Right atrium auricular region (tissue), 2 donors: ENCODE measurements at regions not wholly inside any gene's neighbourhood (a gene's known extent, or its start where the extent isn't known, plus 50 kb on each side); places are given as distances from the start of the nearest gene placed in this dataset.

Experiments used
- DNase-seq: peaks from one replicate; pipeline ENCODE4 v3.0.0-alpha.2; 2019; ENCODE audit warnings: low spot score
- H3K27ac ChIP-seq, 2 donors: fragments of 200-600 bp; sonication (generic); 1 replicate in 1 of 2; 2 replicates in 1 of 2; pipeline ENCODE4 v1.5.1; 2016 to 2019
- H3K27me3 ChIP-seq, 2 donors: fragments of 200-600 bp; sonication (generic); one replicate each; pipeline versions ENCODE4 v1.5.1 to v1.6.0; 2017 to 2019
- H3K36me3 ChIP-seq: fragments of 200-600 bp; sonication (generic); one replicate; pipeline ENCODE4 v1.5.1; 2016
- H3K4me1 ChIP-seq, 2 donors: fragments of 200-600 bp; sonication (generic); one replicate each; pipeline versions ENCODE4 v1.5.1 to v1.6.0; 2017 to 2019
- H3K4me3 ChIP-seq, 2 donors: fragments of 200-600 bp; sonication (generic); 1 replicate in 1 of 2; 2 replicates in 1 of 2; pipeline ENCODE4 v1.5.1; 2017 to 2019; ENCODE audit warnings: mild to moderate bottlenecking in 1 of 2, moderate library complexity in 1 of 2
- H3K9me3 ChIP-seq, 2 donors: fragments of 200-600 bp; sonication (generic); one replicate each; pipeline ENCODE4 v1.5.1; 2019
- TF ChIP-seq, protein P1 (sequence below), 2 donors: fragments of 200-600 bp; sonication (generic); IDR thresholded peaks; one replicate each; pipeline ENCODE4 v1.5.1; 2019; ENCODE audit warnings: antibody characterized with exemption in 2 of 2

DNA sequence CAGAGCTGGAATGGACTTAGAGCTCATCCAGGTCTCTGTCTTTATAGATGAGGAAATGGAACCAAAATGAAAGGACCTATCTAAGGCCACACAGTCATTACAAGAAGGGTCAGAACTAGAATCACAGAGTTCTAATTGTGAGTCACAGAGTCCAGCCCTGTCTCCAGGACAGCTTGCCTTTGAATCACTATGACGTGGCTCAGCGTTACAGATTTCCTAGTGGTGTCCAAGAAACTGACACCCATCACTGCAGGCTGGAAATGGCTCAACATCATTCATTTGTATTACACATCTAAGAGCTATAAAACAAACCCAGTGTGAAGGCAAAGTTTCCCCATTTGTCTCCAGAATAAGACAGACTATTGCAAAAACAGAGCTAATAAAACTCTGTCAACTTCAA is 164.3 kb upstream of the SIX2 start:
- peak overlapping the region in 1 of 2 donors; percentile 6 for H3K27ac ChIP-seq
- H3K4me3 ChIP-seq = no peak overlapping the region
- no peak for DNase-seq
- no peaks in the 10 kb centered on the region for H3K9me3 ChIP-seq
- H3K27me3 ChIP-seq = peaks cover 4 to 18% of the 10 kb centered on the region in 2 donors
- H3K36me3 ChIP-seq = no peaks in the 10 kb centered on the region
- peaks cover 0 to 16% of the 10 kb centered on the region in 2 donors for H3K4me1 ChIP-seq
- TF ChIP-seq, protein P1, sequence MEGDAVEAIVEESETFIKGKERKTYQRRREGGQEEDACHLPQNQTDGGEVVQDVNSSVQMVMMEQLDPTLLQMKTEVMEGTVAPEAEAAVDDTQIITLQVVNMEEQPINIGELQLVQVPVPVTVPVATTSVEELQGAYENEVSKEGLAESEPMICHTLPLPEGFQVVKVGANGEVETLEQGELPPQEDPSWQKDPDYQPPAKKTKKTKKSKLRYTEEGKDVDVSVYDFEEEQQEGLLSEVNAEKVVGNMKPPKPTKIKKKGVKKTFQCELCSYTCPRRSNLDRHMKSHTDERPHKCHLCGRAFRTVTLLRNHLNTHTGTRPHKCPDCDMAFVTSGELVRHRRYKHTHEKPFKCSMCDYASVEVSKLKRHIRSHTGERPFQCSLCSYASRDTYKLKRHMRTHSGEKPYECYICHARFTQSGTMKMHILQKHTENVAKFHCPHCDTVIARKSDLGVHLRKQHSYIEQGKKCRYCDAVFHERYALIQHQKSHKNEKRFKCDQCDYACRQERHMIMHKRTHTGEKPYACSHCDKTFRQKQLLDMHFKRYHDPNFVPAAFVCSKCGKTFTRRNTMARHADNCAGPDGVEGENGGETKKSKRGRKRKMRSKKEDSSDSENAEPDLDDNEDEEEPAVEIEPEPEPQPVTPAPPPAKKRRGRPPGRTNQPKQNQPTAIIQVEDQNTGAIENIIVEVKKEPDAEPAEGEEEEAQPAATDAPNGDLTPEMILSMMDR (IDR thresholded peaks at IDR 0.05) = no peak

DNA sequence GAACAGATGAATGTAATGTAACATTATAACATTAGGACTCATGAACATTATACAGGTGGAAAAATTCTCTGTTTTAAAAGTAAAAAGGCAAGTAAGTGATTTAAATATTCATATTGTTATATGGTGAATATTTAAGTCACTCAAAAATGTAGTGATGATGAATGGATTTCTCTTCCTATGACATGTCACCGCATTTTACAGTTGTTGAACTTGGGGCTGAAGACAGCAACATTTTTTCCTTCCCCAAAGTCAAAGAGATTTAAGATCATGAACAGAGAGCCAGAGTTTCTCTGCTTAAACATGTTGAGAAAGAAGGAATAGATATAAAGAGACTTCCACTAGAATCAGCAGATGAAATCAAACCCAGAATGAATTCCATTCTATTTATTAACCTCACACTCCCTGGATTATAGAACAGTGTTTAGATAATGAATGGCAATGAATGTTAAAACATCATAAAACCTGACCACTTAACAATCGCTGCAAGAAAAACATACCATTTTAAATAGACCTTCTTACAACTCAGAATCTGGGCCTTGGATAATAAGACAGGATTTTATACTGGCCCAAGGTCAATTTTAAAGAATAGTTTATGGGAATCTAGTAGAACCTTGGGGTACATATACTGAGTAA is 163.6 kb upstream of the SIX2 start:
- Histone ChIP-seq H3K27me3 (peaks cover 8 to 18% of the 10 kb centered on the region in 2 donors), H3K4me1 (peaks cover 0 to 20% of the 10 kb centered on the region in 2 donors), H3K4me3 (no peak overlapping the region), H3K27ac (peak overlapping the region in 1 of 2 donors; percentile 6), H3K36me3 (no peaks in the 10 kb centered on the region), H3K9me3 (no peaks in the 10 kb centered on the region)
- DNase-seq = no peak
- TF ChIP-seq, protein P1 (IDR thresholded peaks at IDR 0.05) = no peak

DNA sequence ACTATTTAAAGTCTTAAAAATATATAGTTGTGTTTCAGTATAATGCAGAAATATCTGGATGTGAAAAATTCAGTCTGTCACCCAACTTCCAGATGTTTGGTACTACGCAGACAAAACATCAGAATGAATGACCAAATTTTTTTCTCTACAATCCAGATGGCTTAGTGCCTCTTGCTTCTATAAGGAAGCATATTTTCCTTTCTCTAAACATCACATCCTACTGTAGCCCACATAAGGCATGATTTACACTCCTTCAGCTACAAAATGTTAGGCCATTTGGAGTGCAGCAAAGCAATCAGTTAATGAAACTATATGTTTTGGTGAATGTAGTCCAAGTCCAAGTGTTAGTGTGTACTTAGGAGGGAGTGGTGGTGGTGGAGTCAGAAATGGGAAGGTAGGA is 162.9 kb upstream of the SIX2 start:
- TF ChIP-seq, protein P1 (IDR thresholded peaks at IDR 0.05) = no peak
- DNase-seq = no peak
- H3K27me3 ChIP-seq = peaks cover 9 to 18% of the 10 kb centered on the region in 2 donors

DNA sequence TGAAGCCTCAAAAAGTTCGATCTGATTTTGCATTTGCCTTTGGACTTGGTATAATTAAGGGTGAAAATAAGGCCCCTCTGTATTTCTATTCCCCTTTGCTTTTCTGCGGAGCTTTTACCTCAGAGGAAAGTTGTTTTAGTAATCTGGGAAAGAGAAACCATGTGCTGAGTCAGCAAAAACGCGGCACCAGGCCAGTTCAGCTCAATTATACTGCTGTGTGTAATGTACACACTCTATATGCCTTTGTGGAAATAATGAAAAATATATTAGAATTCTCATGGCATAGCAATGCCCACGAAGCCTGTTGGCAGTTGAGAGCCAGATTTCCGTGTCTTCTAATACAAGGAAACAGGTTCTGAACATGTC is 161.9 kb upstream of the SIX2 start:
- Histone ChIP-seq H3K9me3 (no peaks in the 10 kb centered on the region), H3K27me3 (peaks cover 9 to 21% of the 10 kb centered on the region in 2 donors), H3K27ac (no peak overlapping the region), H3K4me1 (peaks cover 0 to 20% of the 10 kb centered on the region in 2 donors), H3K36me3 (no peaks in the 10 kb centered on the region), H3K4me3 (no peak overlapping the region)
- TF ChIP-seq, protein P1 (IDR thresholded peaks at IDR 0.05) = no peak
- no peak for DNase-seq

More for the DNA sequence above, 162.9 kb upstream of the SIX2 start:
- no peaks in the 10 kb centered on the region for H3K9me3 ChIP-seq
- H3K36me3 ChIP-seq = no peaks in the 10 kb centered on the region
- no peak overlapping the region for H3K4me3 ChIP-seq
- no peak overlapping the region for H3K27ac ChIP-seq
- H3K4me1 ChIP-seq = peaks cover 0 to 20% of the 10 kb centered on the region in 2 donors

DNA sequence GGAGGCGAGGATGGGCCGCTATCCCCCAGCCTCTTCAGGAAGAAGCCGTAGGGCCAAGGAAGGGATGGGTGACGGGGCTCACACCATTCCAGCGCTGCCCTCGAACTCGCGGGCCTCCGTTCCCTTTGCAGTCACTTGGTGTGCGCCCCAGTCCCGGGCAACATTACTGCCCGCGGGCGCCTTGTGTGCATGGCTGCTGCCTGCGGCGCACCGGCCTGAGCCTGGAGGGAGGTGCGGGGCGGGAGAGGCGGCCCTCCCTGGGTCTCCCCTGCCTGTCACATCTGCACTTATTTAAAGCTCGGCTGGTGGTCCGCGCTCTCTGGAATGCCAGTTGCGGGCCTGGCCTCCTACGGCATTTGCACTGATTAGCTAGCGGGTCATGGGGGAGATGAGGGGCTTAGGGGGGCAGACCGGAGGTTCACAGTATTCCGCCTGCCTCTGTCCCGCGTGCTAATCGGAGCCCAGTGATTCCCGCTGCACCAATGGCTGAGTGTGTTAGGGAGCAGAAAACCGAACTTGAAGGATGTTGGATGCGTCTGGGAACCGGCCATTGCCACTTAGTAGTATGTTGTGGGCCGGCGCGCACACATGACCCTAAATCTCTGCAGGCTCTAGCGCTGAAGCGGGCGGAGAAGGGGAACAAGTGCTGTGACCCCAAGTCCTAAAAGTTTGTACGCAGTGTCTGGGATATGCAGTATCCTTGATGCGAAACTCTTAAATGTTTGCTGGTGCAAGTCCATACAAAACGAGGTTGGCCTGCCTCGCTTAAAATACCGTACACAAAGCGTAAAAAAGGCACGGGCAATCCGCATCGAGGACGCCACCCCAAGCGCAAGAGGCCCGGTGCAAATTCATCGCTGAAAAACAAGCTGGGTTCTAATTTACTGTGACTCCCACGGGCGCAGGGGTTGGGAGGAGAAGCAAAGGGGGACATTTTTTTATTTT is 161.2 kb upstream of the SIX2 start:
- peaks cover 9 to 21% of the 10 kb centered on the region in 2 donors for H3K27me3 ChIP-seq
- H3K36me3 ChIP-seq = no peaks in the 10 kb centered on the region
- peak overlapping the region in 1 of 2 donors; percentile 53 for H3K4me3 ChIP-seq
- peak overlapping the region in 1 of 2 donors; percentile 57 for H3K27ac ChIP-seq
- TF ChIP-seq, protein P1 (IDR thresholded peaks at IDR 0.05) = no peak
- peaks cover 0 to 20% of the 10 kb centered on the region in 2 donors for H3K4me1 ChIP-seq
- H3K9me3 ChIP-seq = no peaks in the 10 kb centered on the region
- DNase-seq = no peak
